Fibroblast of lung (primary cell): ENCODE measurements at regions not wholly inside any gene's neighbourhood (a gene's known extent, or its start where the extent isn't known, plus 50 kb on each side); places are given as distances from the start of the nearest gene placed in this dataset.

Experiments used
- CTCF ChIP-seq, 2 donors: IDR thresholded peaks in 1 of 2; conservative IDR thresholded peaks in 1 of 2; 1 replicate in 1 of 2; 2 replicates in 1 of 2; pipeline ENCODE4 v1.5.1; 2011 to 2012; ENCODE audit warnings: low read length in 2 of 2, control low read depth in 1 of 2, inconsistent platforms in 1 of 2, low read depth in 1 of 2, mild to moderate bottlenecking in 1 of 2
- EZH2 ChIP-seq: IDR thresholded peaks from 2 replicates; pipeline ENCODE4 v1.5.1; 2012; ENCODE audit warnings: low read length, control low read depth, mild to moderate bottlenecking; ENCODE audit errors: missing control alignments

GRCh38 chr6:16918586-16918985 is 157.3 kb upstream of the ATXN1 start:
- TF ChIP-seq CTCF (conservative IDR thresholded peaks at IDR 0.05 in 1 of 2, IDR thresholded peaks at IDR 0.05 in 1 of 2; ENCODE audit: low read depth in 1 of 2, low read length in 2 of 2) (no peak), EZH2 (no peak)
